ENCODE measurements at regions not wholly inside any gene's neighbourhood (a gene's known extent, or its start where the extent isn't known, plus 50 kb on each side); places are given as distances from the start of the nearest gene placed in this dataset.

DNA sequence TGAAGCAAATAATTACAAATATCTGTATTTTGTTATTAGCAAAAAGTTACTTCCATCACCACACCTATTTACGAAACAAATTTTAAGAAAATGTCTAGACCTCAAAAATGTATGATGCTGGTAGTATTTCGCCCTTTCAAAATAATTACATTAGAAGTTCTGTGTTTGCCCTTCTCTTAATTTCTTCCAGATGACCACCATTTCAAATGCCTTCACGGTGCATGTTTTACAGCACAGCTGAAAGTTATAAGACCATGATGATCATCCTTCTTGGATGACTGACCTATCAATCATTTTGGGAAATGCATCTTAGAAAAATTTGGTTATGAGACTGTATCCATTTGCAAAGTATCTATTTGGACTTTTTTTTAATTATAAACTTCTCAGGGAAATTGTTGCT, 390.8 kb downstream of the SLITRK6 start:
- in situ Hi-C loops (cut with MboI; ENCODE audit: low sequenced_read_pairs) = no loop called here

DNA sequence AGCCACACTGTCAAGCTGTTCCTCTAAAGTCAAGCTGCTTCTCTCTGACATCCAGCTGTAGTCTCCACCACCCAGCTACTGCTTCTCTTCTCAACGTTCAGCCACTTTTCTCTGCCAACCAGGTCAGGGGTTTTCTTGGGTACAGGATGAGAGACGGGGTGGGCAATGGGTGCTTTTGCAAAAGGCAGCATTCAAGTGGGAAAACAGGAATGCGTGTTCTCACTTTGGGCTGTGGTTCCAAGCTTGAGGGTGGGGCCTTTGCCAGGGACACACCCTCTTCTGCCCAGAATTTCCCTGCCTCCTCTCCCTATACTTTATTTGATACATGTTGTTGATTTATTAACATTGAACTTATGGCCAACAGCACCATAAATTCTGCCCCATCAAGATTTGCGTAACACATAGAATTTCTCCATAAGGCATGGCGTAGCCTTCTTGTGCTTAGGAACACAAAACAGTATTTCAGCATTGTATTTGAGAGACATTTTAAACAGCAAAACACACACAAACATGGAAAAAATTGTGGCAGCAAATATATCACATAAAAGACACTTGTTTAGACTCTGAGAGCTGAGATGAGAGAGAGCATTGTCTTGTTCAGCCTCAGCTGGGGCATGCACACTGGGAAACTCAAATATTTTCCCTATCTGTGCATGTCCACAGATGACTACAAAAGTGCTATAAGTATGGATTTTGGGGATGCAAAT, 392.8 kb downstream of the SLITRK6 start:
- in situ Hi-C loops (cut with MboI; ENCODE audit: low sequenced_read_pairs) = no loop called here

DNA sequence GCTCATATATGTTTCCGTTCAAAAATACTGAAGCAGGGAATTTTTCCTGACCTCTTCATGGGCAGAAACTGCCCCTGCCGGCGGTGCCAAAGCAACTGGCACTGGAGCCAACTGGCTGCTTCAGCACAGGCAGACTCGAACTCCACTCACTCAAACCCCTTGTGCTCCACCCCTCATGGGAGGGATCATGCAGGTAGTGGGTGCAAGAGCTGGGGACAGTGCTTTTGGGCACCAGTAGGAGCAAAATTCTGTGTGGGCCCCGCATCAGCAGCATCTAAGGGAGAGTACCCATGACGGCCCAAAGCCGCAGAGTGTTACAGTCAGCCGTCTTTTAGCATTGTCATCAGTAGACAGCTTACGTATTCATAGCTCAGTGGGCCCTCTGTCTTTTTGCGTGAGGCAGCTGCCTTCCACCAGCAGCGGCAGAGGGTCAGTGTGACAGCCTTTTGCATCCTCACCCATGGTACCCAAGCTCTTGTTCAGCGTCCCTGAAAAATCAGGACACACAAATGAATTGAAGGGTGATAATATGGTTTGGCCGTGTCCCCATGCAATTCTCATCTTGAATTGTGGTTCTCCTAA, 393.8 kb downstream of the SLITRK6 start:
- in situ Hi-C loops (cut with MboI; ENCODE audit: low sequenced_read_pairs) = no loop called here

DNA sequence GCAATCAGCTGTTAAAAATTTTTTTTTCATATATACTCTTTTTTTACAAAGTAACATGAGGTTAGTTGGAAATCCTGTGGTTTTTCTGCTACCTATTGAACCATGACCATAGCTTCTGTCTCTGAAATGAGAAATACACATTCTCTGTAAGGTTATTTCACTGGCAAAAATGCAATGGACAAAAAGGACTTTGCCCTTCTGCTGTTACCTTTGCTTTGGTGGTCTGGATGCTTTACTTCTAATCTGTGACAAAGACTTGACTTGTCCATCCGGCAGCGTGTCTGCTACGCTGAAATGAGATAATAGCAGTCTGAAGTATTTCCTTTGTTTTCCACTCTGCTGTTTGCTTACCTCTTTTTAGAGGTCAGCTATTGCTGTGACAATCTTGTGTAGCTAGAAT, 412.8 kb downstream of the SLITRK6 start:
- in situ Hi-C loops (cut with MboI; ENCODE audit: low sequenced_read_pairs) = no loop called here

GRCh38 chr13:85383291-85383690, 415.9 kb downstream of the SLITRK6 start:
- in situ Hi-C loops (cut with MboI; ENCODE audit: low sequenced_read_pairs) = no loop called here

DNA sequence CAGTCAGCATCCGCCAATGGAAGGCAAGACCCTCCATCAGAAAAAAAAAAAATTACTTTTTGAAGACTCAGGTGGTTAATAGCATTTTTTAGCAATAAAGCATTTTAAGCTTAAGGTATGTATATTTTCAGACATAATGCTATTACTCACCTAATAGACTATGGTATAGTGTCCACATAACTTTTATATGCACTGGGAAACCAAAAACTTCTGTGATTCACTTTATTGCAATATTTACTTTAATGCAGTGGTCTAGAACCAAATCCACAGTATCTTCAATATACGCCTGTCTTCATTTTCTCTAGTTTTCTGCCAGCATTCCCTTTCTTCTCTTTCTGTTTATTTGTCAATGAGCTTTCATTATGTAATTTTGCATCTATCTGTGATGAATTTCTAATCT, 418.1 kb downstream of the SLITRK6 start:
- in situ Hi-C loops (cut with MboI; ENCODE audit: low sequenced_read_pairs) = no loop called here

GRCh38 chr13:85379991-85380390, 419.2 kb downstream of the SLITRK6 start:
- in situ Hi-C loops (cut with MboI; ENCODE audit: low sequenced_read_pairs) = no loop called here

DNA sequence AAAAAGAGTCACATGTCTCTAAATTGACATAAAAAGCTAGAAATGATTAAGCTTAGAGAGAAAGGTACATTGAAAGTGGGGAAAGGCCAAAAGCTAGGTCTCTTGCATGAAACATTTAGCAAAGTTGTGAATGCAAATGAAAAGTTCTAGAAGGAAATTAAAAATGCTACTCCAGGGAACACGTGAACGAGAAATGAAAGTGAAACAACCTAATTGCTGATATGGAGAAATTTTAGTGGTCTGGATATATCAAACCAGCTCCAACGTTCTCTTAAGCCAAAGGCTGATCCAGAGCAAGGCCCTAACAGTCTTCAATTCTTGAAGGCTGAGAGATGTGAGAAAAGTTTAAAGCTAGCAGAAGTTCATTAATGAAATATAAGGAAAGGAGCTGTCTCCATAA, 419.8 kb downstream of the SLITRK6 start:
- in situ Hi-C loops (cut with MboI; ENCODE audit: low sequenced_read_pairs) = no loop called here

DNA sequence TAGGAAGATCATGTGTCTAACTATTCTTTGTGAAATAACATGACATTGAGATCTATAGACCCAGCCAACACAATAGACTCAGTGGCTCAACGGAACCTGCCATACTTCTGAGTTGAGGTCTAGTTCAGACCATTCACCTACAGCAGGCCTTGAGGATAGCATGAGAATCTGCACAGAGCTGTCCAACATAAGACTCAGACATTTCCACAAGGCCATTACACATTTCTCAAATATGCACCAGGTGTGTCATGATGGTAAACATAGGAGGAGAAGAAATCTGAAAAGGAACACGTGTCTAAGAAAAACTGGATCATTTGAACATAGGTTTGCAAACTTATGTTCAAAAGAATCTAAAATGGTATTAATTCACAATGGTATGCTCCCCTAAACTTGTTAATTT, 421.4 kb downstream of the SLITRK6 start:
- in situ Hi-C loops (cut with MboI; ENCODE audit: low sequenced_read_pairs) = no loop called here

DNA sequence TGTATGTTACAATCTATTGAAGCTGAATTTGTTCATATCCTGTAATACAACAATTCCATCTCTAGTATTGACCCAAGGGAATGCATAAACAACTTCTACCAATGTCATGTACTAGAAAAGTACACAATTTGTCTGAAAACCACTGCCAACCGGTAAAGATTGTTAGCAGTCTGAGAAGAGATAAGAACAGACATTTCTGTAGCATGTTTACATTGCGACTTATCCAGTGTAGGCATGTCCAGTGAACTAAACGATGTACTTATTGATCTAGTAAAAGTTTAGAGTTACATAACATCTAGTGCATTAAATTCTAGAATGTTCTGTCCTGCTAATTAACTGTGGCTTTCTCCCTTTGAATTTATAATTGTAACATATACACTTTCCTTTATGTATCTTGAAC, 425.9 kb downstream of the SLITRK6 start:
- in situ Hi-C loops (cut with MboI; ENCODE audit: low sequenced_read_pairs) = no loop called here

GRCh38 chr13:85371254-85371653, 428.0 kb downstream of the SLITRK6 start:
- in situ Hi-C loops (cut with MboI; ENCODE audit: low sequenced_read_pairs) = no loop called here

DNA sequence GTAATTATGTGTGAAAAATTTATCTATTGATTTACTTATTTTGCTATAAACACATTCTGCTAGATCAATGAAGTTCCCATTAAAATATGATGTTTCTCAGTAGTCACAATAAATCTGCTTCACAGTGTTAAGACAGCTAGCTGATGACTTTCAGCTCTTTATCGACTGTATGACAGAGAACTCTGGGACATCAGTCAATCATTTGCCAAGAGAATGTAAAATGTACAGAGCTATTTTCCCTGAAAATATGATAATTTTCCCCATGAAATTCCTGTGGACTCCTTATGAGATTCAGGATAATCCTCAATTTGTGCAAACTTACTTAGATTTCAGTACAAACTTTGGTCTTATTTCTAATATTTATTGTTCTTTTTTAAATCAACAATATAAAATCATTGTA, 430.5 kb downstream of the SLITRK6 start:
- in situ Hi-C loops (cut with MboI; ENCODE audit: low sequenced_read_pairs) = no loop called here

DNA sequence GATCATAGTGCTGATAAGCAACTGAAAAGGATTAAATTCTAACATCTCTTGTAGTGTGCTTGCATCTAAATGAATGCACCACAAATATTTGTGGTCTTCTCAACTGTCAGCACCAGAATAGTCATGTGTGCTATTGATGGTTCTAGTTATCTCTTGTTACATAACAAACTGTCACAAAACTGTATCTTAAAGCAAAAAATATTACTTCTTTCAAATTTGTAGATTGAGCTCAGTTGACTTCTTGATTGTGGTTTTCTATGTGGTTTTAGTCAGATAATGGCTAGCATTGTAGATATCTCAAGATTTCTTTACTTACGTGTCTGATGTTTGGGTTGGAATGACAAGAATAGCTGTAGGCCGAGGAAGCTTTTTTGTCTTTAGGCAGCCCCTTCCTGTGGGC, 431.3 kb downstream of the SLITRK6 start:
- in situ Hi-C loops (cut with MboI; ENCODE audit: low sequenced_read_pairs) = no loop called here

DNA sequence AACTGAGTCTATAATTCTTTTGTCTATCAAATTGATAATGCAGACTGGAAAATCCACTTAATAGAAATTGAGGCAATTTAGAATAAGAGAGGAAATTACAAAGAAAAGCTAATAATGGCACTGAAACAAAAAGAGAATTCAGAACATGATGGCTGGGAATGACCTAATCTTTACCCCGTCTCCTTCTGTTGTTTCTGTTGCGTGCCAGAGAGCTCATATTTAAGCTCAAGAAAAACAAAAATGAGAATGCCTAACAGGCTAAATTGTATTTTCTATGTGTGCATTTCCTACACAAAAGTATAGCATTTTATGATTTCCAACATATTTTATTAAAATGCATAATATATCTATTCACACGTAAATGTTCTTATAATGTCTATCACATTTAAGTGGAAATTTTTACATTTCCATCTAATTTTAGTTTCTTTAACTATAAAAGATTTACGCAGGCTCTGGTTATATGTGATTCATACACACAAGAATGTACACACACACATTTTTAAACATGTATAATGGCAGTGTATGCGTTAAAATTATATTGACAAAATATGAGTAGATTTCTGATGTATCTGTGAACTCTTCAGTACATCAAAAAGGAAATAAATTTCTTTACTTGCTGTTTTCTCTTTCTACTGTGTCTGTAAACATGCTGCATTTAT, 432.3 kb downstream of the SLITRK6 start:
- in situ Hi-C loops (cut with MboI; ENCODE audit: low sequenced_read_pairs) = no loop called here

DNA sequence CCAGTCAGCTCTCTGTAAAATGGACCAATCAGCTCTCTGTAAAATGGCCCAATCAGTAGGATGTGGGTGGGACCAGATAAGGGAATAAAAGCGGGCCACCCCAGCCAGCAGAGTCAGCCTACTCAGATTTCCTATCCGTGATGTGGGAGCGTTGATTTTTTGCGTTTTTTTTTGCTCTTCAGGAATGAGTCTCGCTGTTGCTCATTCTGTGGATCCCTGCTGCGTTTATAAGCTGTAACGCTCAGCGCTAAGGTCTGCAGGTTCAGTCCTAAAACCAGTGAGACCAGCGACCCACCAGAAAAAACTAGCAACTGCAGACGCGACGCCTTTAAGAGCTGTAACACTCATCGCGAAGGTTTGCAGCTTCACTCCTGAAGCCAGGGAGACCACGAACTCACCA, 435.7 kb downstream of the SLITRK6 start:
- in situ Hi-C loops (cut with MboI; ENCODE audit: low sequenced_read_pairs) = no loop called here

GRCh38 chr13:85362980-85363379, 436.2 kb downstream of the SLITRK6 start:
- in situ Hi-C loops (cut with MboI; ENCODE audit: low sequenced_read_pairs) = no loop called here

DNA sequence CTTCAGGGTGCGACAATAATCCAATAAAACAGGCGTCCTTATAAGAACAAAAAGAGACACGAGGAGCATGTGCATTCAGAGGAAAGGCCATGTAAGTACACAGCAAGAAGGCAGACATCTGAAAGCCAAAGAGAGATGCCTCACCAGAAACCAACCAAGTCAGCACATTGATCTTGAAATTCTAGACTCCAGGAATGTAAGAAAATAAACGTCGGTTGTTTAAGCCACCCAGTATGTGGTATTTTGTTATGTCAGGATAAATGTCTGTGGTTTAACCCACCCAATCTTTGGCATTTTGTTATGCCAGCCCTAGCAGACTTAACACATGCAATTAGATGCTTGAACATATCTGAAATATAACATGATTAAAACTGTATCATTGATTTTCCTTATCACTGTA, 452.0 kb downstream of the SLITRK6 start:
- in situ Hi-C loops (cut with MboI; ENCODE audit: low sequenced_read_pairs) = no loop called here

DNA sequence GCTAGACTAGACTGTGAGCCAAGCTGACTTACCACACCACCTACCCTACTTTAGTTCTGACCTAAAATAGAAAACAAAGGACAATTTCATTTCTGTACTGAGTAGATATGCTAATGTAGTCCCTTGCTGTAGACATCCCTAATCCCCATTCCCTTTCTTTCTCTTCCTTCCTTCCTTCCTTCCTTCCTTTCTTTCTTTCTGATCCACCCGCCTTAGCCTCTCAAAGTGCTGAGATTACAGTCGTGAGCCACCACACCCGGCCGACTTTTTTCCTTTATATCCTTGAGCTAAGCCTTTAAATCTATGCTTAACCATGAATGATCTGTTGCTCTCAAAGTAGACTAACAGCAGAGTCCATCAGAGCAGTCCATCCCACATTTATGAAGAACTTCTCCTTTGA, 465.0 kb downstream of the SLITRK6 start:
- in situ Hi-C loops (cut with MboI; ENCODE audit: low sequenced_read_pairs) = no loop called here

GRCh38 chr13:85333506-85334020, 465.7 kb downstream of the SLITRK6 start:
- in situ Hi-C loops (cut with MboI; ENCODE audit: low sequenced_read_pairs) = no loop called here

GRCh38 chr13:85332615-85333014, 466.6 kb downstream of the SLITRK6 start:
- in situ Hi-C loops (cut with MboI; ENCODE audit: low sequenced_read_pairs) = no loop called here

DNA sequence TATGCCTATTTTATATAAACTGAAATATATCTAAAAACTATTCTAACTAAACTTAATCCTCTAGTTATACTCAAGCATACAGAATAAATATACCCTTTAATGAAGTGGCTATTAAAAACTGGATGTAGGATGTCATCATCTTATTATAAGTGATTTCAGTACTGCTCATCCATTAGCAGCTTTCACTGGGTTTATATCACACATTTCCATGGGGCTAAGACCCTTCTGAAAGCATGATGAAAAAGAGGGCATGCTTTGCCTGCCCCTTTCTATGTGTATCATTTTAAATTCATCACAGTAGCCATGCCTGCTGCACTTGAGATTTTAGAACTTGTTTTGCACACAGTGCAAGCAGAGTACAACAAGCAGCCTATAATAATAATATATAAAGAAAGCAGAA, 477.5 kb downstream of the SLITRK6 start:
- in situ Hi-C loops (cut with MboI; ENCODE audit: low sequenced_read_pairs) = no loop called here

DNA sequence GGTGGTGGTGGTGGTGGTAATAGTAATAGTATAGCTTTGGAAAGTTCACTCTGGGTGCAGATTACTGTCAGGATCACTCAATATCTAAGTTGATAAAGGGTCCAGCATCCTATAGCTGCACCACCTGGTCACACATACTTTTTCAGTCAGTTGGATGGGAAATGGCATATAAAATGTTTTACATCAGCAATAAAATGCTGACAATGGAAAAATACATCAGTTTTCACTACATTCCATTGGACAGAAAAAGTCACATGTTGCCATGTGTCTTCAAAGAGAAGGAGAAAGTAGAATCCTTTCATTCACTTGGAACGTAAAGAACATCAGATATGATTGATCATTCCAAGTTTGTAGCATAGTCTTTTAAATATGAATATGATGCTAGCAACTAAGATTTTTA, 481.4 kb downstream of the SLITRK6 start:
- in situ Hi-C loops (cut with MboI; ENCODE audit: low sequenced_read_pairs) = no loop called here
